HCT116 (cell line): ENCODE measurements at regions not wholly inside any gene's neighbourhood (a gene's known extent, or its start where the extent isn't known, plus 50 kb on each side); places are given as distances from the start of the nearest gene placed in this dataset.

ENCODE experiments used
- EGR1 ChIP-seq: IDR thresholded peaks from 2 replicates; pipeline ENCODE4 v1.6.1; 2012; ENCODE audit warnings: low read depth
- POLR2A ChIP-seq: IDR thresholded peaks from 2 replicates; pipeline ENCODE4 v1.7.0; 2011; ENCODE audit warnings: borderline replicate concordance; ENCODE audit not compliant: insufficient read depth, insufficient read length; ENCODE audit errors: extremely low read depth
- POLR2AphosphoS5 ChIP-seq: IDR thresholded peaks from 2 replicates; pipeline ENCODE4 v1.6.1; 2011; ENCODE audit warnings: mild to moderate bottlenecking, low read depth, low read length, moderate library complexity
- SIN3A ChIP-seq: IDR thresholded peaks from 2 replicates; pipeline ENCODE4 v1.6.1; 2012; ENCODE audit warnings: low read depth
- SP1 ChIP-seq: IDR thresholded peaks from 2 replicates; pipeline ENCODE4 v1.6.1; 2012; ENCODE audit warnings: low read depth
- TCF7L2 ChIP-seq: IDR thresholded peaks from 2 replicates; pipeline ENCODE4 v1.7.0; 2011; ENCODE audit warnings: borderline replicate concordance, inconsistent platforms; ENCODE audit not compliant: insufficient read depth, insufficient read length; ENCODE audit errors: extremely low read depth
- ZFX ChIP-seq: fragments of 450-650 bp; IDR thresholded peaks from 2 replicates; pipeline ENCODE4 v1.6.1; 2017
- ZNF274 ChIP-seq: fragments of 200-500 bp; sonication (Bioruptor generic); IDR thresholded peaks from 2 replicates; pipeline ENCODE4 v1.6.1; 2014; ENCODE audit warnings: mild to moderate bottlenecking, low read depth, low read length, inconsistent platforms
- TF ChIP-seq, protein P1 (sequence below), 3 experiments: fragments of 200-600 bp in 1 of 3; sonication (generic) in 1 of 3; IDR thresholded peaks in 2 of 3; conservative IDR thresholded peaks in 1 of 3; 2 replicates each; pipeline ENCODE4 v1.5.1; 2012 to 2017; ENCODE audit warnings: low read depth in 2 of 3, low read length in 2 of 3, antibody characterized with exemption in 1 of 3, borderline replicate concordance in 1 of 3, control low read depth in 1 of 3, mild to moderate bottlenecking in 1 of 3, mixed read lengths in 1 of 3, mixed run types in 1 of 3, moderate library complexity in 1 of 3; ENCODE audit not compliant: insufficient read depth in 1 of 3
- TF ChIP-seq, protein P2 (sequence below): IDR thresholded peaks from 2 replicates; pipeline ENCODE4 v1.6.1; 2012
- TF ChIP-seq, protein P3 (sequence below): IDR thresholded peaks from 2 replicates; pipeline ENCODE4 v1.6.1; 2012; ENCODE audit warnings: low read depth

DNA sequence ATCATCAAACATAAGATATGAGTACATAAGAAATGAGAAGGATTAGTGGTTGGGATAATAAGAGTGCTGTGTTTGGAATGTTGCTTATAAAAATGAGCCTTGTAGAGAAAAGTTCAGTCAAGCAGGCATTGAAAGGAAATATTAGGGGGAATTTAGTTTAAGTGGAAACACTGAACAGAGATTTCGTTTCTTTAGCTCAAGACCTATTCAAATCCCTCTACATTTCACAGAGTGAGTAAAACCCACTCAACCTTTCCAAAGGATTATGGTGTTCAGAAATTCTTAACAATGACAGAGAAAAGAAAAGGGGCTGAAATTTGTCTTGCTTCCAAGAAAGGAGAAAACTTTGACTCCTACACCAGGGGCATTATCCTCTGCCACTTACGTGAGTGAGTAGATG, 1072.4 kb upstream of the LCORL start:
- no peak for TF ChIP-seq POLR2AphosphoS5
- TF ChIP-seq TCF7L2, result no peak
- TF ChIP-seq SP1, result no peak
- TF ChIP-seq, protein P1, sequence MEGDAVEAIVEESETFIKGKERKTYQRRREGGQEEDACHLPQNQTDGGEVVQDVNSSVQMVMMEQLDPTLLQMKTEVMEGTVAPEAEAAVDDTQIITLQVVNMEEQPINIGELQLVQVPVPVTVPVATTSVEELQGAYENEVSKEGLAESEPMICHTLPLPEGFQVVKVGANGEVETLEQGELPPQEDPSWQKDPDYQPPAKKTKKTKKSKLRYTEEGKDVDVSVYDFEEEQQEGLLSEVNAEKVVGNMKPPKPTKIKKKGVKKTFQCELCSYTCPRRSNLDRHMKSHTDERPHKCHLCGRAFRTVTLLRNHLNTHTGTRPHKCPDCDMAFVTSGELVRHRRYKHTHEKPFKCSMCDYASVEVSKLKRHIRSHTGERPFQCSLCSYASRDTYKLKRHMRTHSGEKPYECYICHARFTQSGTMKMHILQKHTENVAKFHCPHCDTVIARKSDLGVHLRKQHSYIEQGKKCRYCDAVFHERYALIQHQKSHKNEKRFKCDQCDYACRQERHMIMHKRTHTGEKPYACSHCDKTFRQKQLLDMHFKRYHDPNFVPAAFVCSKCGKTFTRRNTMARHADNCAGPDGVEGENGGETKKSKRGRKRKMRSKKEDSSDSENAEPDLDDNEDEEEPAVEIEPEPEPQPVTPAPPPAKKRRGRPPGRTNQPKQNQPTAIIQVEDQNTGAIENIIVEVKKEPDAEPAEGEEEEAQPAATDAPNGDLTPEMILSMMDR (IDR thresholded peaks at IDR 0.05 in 2 of 3, conservative IDR thresholded peaks at IDR 0.05 in 1 of 3; ENCODE audit: borderline replicate concordance in 1 of 3, insufficient read depth in 1 of 3, low read depth in 2 of 3, low read length in 2 of 3), result no peak
- TF ChIP-seq, protein P2, sequence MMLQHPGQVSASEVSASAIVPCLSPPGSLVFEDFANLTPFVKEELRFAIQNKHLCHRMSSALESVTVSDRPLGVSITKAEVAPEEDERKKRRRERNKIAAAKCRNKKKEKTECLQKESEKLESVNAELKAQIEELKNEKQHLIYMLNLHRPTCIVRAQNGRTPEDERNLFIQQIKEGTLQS, result no peak
- TF ChIP-seq EGR1, result no peak
- TF ChIP-seq, protein P3, sequence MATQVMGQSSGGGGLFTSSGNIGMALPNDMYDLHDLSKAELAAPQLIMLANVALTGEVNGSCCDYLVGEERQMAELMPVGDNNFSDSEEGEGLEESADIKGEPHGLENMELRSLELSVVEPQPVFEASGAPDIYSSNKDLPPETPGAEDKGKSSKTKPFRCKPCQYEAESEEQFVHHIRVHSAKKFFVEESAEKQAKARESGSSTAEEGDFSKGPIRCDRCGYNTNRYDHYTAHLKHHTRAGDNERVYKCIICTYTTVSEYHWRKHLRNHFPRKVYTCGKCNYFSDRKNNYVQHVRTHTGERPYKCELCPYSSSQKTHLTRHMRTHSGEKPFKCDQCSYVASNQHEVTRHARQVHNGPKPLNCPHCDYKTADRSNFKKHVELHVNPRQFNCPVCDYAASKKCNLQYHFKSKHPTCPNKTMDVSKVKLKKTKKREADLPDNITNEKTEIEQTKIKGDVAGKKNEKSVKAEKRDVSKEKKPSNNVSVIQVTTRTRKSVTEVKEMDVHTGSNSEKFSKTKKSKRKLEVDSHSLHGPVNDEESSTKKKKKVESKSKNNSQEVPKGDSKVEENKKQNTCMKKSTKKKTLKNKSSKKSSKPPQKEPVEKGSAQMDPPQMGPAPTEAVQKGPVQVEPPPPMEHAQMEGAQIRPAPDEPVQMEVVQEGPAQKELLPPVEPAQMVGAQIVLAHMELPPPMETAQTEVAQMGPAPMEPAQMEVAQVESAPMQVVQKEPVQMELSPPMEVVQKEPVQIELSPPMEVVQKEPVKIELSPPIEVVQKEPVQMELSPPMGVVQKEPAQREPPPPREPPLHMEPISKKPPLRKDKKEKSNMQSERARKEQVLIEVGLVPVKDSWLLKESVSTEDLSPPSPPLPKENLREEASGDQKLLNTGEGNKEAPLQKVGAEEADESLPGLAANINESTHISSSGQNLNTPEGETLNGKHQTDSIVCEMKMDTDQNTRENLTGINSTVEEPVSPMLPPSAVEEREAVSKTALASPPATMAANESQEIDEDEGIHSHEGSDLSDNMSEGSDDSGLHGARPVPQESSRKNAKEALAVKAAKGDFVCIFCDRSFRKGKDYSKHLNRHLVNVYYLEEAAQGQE, result no peak
- no peak for TF ChIP-seq POLR2A
- no peak for TF ChIP-seq ZFX
- TF ChIP-seq ZNF274, result no peak
- no peak for TF ChIP-seq SIN3A
